DND-41 (cell line): ENCODE measurements at regions not wholly inside any gene's neighbourhood (a gene's known extent, or its start where the extent isn't known, plus 50 kb on each side); places are given as distances from the start of the nearest gene placed in this dataset.

Experiments used
- EZH2 ChIP-seq: IDR thresholded peaks from 3 replicates; pipeline ENCODE4 v1.6.1; 2012; ENCODE audit warnings: borderline replicate concordance, low read depth, mild to moderate bottlenecking, moderate library complexity, low read length, inconsistent platforms; ENCODE audit not compliant: severe bottlenecking
- TF ChIP-seq, protein P1 (sequence below): IDR thresholded peaks from 2 replicates; pipeline ENCODE4 v1.5.1; 2012; ENCODE audit warnings: borderline replicate concordance, low read length, moderate library complexity, mild to moderate bottlenecking; ENCODE audit not compliant: poor library complexity, severe bottlenecking; ENCODE audit errors: extremely low read depth

DNA sequence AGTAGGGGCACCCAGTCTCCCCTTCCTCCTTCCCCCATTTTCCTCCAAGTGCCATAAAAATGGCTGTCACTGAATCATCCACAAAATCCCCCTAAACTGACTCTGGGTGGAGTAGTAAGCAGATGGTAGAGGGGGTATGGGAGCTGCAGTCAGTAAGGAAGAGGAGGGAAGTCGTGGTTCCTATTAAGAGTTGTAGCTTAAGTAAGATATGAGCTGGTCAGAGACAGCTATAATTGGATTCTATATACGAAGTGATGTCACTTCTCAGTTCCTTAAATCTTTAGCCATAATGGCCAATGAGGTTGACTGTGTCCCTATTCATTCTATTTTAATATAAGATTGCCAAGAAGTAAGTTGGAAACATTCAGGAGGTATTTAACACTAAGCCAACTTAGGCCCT, 131.7 kb downstream of the SLC16A9 start:
- TF ChIP-seq, protein P1, sequence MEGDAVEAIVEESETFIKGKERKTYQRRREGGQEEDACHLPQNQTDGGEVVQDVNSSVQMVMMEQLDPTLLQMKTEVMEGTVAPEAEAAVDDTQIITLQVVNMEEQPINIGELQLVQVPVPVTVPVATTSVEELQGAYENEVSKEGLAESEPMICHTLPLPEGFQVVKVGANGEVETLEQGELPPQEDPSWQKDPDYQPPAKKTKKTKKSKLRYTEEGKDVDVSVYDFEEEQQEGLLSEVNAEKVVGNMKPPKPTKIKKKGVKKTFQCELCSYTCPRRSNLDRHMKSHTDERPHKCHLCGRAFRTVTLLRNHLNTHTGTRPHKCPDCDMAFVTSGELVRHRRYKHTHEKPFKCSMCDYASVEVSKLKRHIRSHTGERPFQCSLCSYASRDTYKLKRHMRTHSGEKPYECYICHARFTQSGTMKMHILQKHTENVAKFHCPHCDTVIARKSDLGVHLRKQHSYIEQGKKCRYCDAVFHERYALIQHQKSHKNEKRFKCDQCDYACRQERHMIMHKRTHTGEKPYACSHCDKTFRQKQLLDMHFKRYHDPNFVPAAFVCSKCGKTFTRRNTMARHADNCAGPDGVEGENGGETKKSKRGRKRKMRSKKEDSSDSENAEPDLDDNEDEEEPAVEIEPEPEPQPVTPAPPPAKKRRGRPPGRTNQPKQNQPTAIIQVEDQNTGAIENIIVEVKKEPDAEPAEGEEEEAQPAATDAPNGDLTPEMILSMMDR: no peak
- TF ChIP-seq EZH2: no peak
